B cell (primary cell): ENCODE measurements at regions not wholly inside any gene's neighbourhood (a gene's known extent, or its start where the extent isn't known, plus 50 kb on each side); places are given as distances from the start of the nearest gene placed in this dataset.

ENCODE experiments used
- ATAC-seq: fragments of 200-7000 bp; cut with Tn5 transposase; one replicate; pipeline ENCODE4 v1.10.0; 2021; ENCODE audit warnings: low read depth, mild to moderate bottlenecking, moderate number of reproducible peaks, moderate library complexity
- CTCF ChIA-PET: fragments of 350-600 bp; sonication (Branson Sonifier 250); formaldehyde crosslinking; loops from one replicate; lab custom pipeline; 2021; ENCODE audit warnings: antibody characterized with exemption, inconsistent platforms; lab: Charles Lee
- POLR2A ChIA-PET: fragments of 350-600 bp; sonication (Branson Sonifier 250); formaldehyde crosslinking; loops from one replicate; lab custom pipeline; 2021; ENCODE audit warnings: antibody characterized with exemption; lab: Charles Lee
- DNase-seq: peaks from one replicate; pipeline ENCODE4 v3.0.0; 2013
- H2AFZ ChIP-seq: 2 replicates; pipeline ENCODE4 v1.6.1; 2012; ENCODE audit warnings: mild to moderate bottlenecking, low read depth, low read length; ENCODE audit not compliant: insufficient read depth, poor library complexity, severe bottlenecking
- H3K27ac ChIP-seq, 2 donors: 1 replicate in 1 of 2; 2 replicates in 1 of 2; pipeline ENCODE4 v1.5.1; 2012 to 2013; ENCODE audit warnings: low read length in 2 of 2, mild to moderate bottlenecking in 2 of 2, moderate library complexity in 1 of 2
- H3K27me3 ChIP-seq, 4 experiments: fragments of 200-600 bp in 1 of 4; sonication (generic) in 1 of 4; replicated peaks in 1 of 4; 1 replicate in 2 of 4; 2 replicates in 2 of 4; pipeline versions ENCODE4 v1.6.1 to v1.7.0; 2013 to 2016; ENCODE audit warnings: low read length in 3 of 4, mild to moderate bottlenecking in 2 of 4, mixed read lengths in 1 of 4, moderate library complexity in 1 of 4; ENCODE audit not compliant: insufficient read depth in 4 of 4, control insufficient read depth in 3 of 4; ENCODE audit errors: control extremely low read depth in 1 of 4
- H3K36me3 ChIP-seq, 2 experiments: replicated peaks in 1 of 2; 1 replicate in 1 of 2; 2 replicates in 1 of 2; pipeline versions ENCODE4 v1.6.1 to v1.7.1; 2013; ENCODE audit warnings: low read length in 1 of 2; ENCODE audit not compliant: insufficient read depth in 2 of 2, control insufficient read depth in 1 of 2; ENCODE audit errors: control extremely low read depth in 1 of 2, extremely low read depth in 1 of 2
- H3K4me1 ChIP-seq, 2 donors: fragments of 200-600 bp in 1 of 2; sonication (generic) in 1 of 2; 1 replicate in 1 of 2; 2 replicates in 1 of 2; pipeline versions ENCODE4 v1.5.1 to v1.6.1; 2013 to 2017; ENCODE audit warnings: low read length in 2 of 2; ENCODE audit not compliant: control insufficient read depth in 2 of 2, insufficient read depth in 2 of 2
- H3K4me2 ChIP-seq: replicated peaks from 2 replicates; pipeline ENCODE3; 2012; ENCODE audit warnings: mild to moderate bottlenecking, low read depth, low read length; ENCODE audit not compliant: poor library complexity, severe bottlenecking
- H3K4me3 ChIP-seq, 5 experiments: fragments of 200-600 bp in 1 of 5; sonication (generic) in 1 of 5; 1 replicate in 3 of 5; 2 replicates in 2 of 5; pipeline versions ENCODE4 v1.5.1 to v1.7.0; 2011 to 2016; ENCODE audit warnings: low read length in 4 of 5, mild to moderate bottlenecking in 4 of 5, low read depth in 2 of 5, control low read depth in 1 of 5, moderate library complexity in 1 of 5; ENCODE audit not compliant: insufficient read depth in 1 of 5; ENCODE audit errors: control extremely low read depth in 1 of 5, extremely low read depth in 1 of 5
- H3K79me2 ChIP-seq: fragments of 200-600 bp; sonication (generic); one replicate; pipeline ENCODE4 v1.6.0; 2016; ENCODE audit warnings: low read length; ENCODE audit not compliant: control insufficient read depth, insufficient read depth
- H3K9ac ChIP-seq: fragments of 200-600 bp; sonication (generic); 2 replicates; pipeline ENCODE4 v1.6.1; 2017; ENCODE audit warnings: mild to moderate bottlenecking, low read length, moderate library complexity
- H3K9me3 ChIP-seq, 3 donors: one replicate each; pipeline versions ENCODE4 v1.6.1 to v1.7.1; 2013; ENCODE audit warnings: low read length in 2 of 3; ENCODE audit not compliant: control insufficient read depth in 2 of 3, insufficient read depth in 1 of 3; ENCODE audit errors: control extremely low read depth in 1 of 3
- H4K20me1 ChIP-seq: 2 replicates; pipeline ENCODE4 v1.6.0; 2012; ENCODE audit warnings: mild to moderate bottlenecking, low read length; ENCODE audit not compliant: insufficient read depth, control insufficient read depth, poor library complexity, severe bottlenecking
- H3K27ac Mint-ChIP-seq: one replicate; pipeline ENCODE4 v1.8.0; 2021; ENCODE audit warnings: mixed read lengths
- H3K27me3 Mint-ChIP-seq: one replicate; pipeline ENCODE4 v1.8.0; 2021; ENCODE audit warnings: mixed read lengths
- H3K4me1 Mint-ChIP-seq: one replicate; pipeline ENCODE4 v1.8.0; 2021; ENCODE audit warnings: mixed read lengths
- H3K4me3 Mint-ChIP-seq: one replicate; pipeline ENCODE4 v1.8.0; 2021; ENCODE audit warnings: mixed read lengths
- H3K9me3 Mint-ChIP-seq: one replicate; pipeline ENCODE4 v1.8.0; 2022; ENCODE audit warnings: mixed read lengths; ENCODE audit not compliant: insufficient read depth
- EZH2 ChIP-seq: IDR thresholded peaks from 2 replicates; pipeline ENCODE4 v1.6.1; 2012; ENCODE audit warnings: borderline replicate concordance, low read depth, mild to moderate bottlenecking, moderate library complexity, low read length; ENCODE audit not compliant: insufficient read depth, poor library complexity, severe bottlenecking
- WGBS: methylation state at CpG from one replicate; pipeline ENCODE4 v1.1.5; 2013; ENCODE audit warnings: missing lambda C conversion rate; ENCODE audit not compliant: insufficient coverage; 5-methylcytosine and 5-hydroxymethylcytosine counted together
- intact Hi-C: fragments of 100-400 bp; cut with micrococcal nuclease; formaldehyde crosslinking; loops from one replicate; pipeline ENCODE4 v1.10.0; 2022
- TF ChIP-seq, protein P1 (sequence below): fragments of 200-600 bp; IDR thresholded peaks from one replicate; pipeline ENCODE4 v1.8.0; 2022; ENCODE audit warnings: antibody characterized with exemption, mild to moderate bottlenecking

- CTCF ChIA-PET, result no interaction called here
- no peak for ATAC-seq
- no CpG with 5 or more reads among the region's 4 CpGs for WGBS
Measured at GRCh38 chr3:64913515-64913914, 225.7 kb upstream of the ADAMTS9 start.

DNA sequence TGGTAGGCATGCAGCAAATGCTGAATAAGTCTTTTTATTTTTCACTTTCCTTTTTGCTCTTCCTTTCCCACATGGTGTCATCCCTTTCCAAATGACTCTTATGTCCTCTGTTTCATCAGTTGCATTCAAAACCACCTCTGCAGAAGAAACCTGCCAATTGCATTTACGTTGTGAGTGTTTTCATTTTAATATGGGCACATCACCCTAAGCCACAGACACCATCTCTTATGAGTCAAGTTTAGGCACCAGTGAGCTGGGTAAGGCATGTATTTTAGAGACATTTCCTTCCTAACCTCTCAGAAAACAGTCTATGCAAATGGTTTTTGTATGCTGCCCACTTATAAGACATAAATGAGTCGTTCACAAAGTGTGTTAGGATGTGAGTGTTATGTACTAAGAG is 223.3 kb upstream of the ADAMTS9 start:
- H3K27ac Mint-ChIP-seq, result no peak overlapping the region
- H3K27me3 Mint-ChIP-seq, result no peaks in the 10 kb centered on the region
- no peak overlapping the region for H3K27ac ChIP-seq
- H2AFZ ChIP-seq, result no peak overlapping the region
- intact Hi-C loops, result no loop called here
- H3K9me3 Mint-ChIP-seq, result no peaks in the 10 kb centered on the region
- H3K9ac ChIP-seq, result no peak overlapping the region
- ChIA-PET POLR2A (no interaction called here), CTCF (no interaction called here)
- no peaks in the 10 kb centered on the region for H3K4me1 Mint-ChIP-seq
- no peaks in the 10 kb centered on the region for H3K27me3 ChIP-seq
- H3K4me1 ChIP-seq, result no peaks in the 10 kb centered on the region
- no peak overlapping the region for H3K4me3 Mint-ChIP-seq
- no peak overlapping the region for H3K4me3 ChIP-seq
- no peaks in the 10 kb centered on the region for H3K79me2 ChIP-seq
- DNase-seq (no peak), ATAC-seq (no peak)
- H3K4me2 ChIP-seq, result no peak overlapping the region
- H3K36me3 ChIP-seq, result no peaks in the 10 kb centered on the region
- no CpG with 5 or more reads among the region's 2 CpGs for WGBS
- H3K9me3 ChIP-seq, result peaks cover 0 to 6% (median 0%) of the 10 kb centered on the region in 3 donors
- no peaks in the 10 kb centered on the region for H4K20me1 ChIP-seq
- TF ChIP-seq EZH2, result no peak
- TF ChIP-seq, protein P1, sequence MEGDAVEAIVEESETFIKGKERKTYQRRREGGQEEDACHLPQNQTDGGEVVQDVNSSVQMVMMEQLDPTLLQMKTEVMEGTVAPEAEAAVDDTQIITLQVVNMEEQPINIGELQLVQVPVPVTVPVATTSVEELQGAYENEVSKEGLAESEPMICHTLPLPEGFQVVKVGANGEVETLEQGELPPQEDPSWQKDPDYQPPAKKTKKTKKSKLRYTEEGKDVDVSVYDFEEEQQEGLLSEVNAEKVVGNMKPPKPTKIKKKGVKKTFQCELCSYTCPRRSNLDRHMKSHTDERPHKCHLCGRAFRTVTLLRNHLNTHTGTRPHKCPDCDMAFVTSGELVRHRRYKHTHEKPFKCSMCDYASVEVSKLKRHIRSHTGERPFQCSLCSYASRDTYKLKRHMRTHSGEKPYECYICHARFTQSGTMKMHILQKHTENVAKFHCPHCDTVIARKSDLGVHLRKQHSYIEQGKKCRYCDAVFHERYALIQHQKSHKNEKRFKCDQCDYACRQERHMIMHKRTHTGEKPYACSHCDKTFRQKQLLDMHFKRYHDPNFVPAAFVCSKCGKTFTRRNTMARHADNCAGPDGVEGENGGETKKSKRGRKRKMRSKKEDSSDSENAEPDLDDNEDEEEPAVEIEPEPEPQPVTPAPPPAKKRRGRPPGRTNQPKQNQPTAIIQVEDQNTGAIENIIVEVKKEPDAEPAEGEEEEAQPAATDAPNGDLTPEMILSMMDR, result no peak

More at GRCh38 chr3:64913515-64913914, 225.7 kb upstream of the ADAMTS9 start:
- H3K4me3 Mint-ChIP-seq, result no peak overlapping the region
- no peak overlapping the region for H3K27ac ChIP-seq
- H3K27ac Mint-ChIP-seq, result no peak overlapping the region
- no peaks in the 10 kb centered on the region for H4K20me1 ChIP-seq
- no peaks in the 10 kb centered on the region for H3K79me2 ChIP-seq
- H3K4me1 Mint-ChIP-seq, result no peaks in the 10 kb centered on the region
- intact Hi-C loops, result no loop called here
- no peak overlapping the region for H2AFZ ChIP-seq
- H3K9me3 ChIP-seq, result peaks cover 0 to 10% (median 0%) of the 10 kb centered on the region in 3 donors
- no peaks in the 10 kb centered on the region for H3K27me3 Mint-ChIP-seq
- no peaks in the 10 kb centered on the region for H3K9me3 Mint-ChIP-seq
- TF ChIP-seq, protein P1, result no peak
- TF ChIP-seq EZH2, result no peak
- no peak overlapping the region for H3K9ac ChIP-seq
- H3K36me3 ChIP-seq, result no peaks in the 10 kb centered on the region
- H3K27me3 ChIP-seq, result no peaks in the 10 kb centered on the region
- POLR2A ChIA-PET, result no interaction called here
- H3K4me1 ChIP-seq, result no peaks in the 10 kb centered on the region
- H3K4me2 ChIP-seq, result no peak overlapping the region
- no peak for DNase-seq
- H3K4me3 ChIP-seq, result no peak overlapping the region
